GM13977 (cell line): ENCODE measurements at regions not wholly inside any gene's neighbourhood (a gene's known extent, or its start where the extent isn't known, plus 50 kb on each side); places are given as distances from the start of the nearest gene placed in this dataset.

Source experiments
- DNase-seq: peaks from one replicate; pipeline ENCODE4 v3.0.0; 2012; ENCODE audit warnings: low spot score
- CTCF ChIP-seq: IDR thresholded peaks from 2 replicates; pipeline ENCODE4 v1.5.1; 2012; ENCODE audit warnings: mild to moderate bottlenecking, control low read depth; ENCODE audit not compliant: insufficient read depth; ENCODE audit errors: extremely low read depth, missing control alignments
- in situ Hi-C: fragments of 300-500 bp; cut with MboI; formaldehyde crosslinking; loops from one replicate; pipeline ENCODE4 v1.12.0; 2022; ENCODE audit warnings: low sequenced_read_pairs, low pct_unique_long_range_greater_than_20kb, mixed read lengths, inconsistent platforms; ENCODE audit not compliant: unreplicated experiment

- no peak for TF ChIP-seq CTCF
- in situ Hi-C loops, result no loop called here
- DNase-seq, result no peak
These were observed 586.1 kb downstream of the GBA3 start for GRCh38 chr4:23278845-23279244.

DNA sequence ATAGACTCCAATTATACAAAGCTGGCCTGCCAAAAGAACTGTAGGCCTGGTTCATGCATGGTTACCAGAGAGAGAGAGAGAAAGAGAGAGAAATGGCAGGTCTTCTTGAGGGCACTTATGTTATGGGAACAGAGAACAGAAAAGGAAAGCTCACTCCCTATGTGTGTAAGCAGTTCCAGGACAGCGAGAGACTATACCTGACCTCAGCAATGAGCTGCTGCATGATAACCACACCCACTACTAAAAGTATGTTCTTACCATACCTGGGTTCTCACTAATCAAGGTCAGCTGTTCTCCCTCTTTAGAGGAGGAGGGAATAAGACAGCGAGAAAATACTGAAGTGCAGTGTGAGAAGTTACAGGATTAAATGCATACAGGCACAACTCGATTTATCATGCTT is 583.3 kb downstream of the GBA3 start:
- no peak for DNase-seq
- in situ Hi-C loops, result no loop called here
- no peak for TF ChIP-seq CTCF

DNA sequence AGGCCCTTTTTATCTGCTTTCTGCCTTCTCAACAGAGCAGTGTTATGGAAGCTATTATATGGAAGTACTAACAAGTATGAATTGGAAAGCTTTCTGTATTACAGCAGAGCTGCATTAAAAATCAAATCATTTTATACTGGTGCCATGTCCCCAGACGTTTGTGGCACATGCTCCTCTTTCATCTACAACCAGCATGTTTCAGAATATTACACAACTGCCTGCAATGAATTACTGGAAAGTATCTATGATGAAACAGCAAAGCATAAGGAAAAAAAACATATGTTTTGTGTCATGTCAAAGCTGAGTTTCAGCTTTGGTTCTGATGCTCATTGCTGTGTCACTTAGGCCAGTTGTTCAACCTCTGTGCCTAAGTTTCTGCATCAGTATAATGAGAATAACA is 576.8 kb downstream of the GBA3 start:
- in situ Hi-C loops, result no loop called here
- TF ChIP-seq CTCF, result no peak
- DNase-seq, result no peak

- in situ Hi-C loops, result no loop called here
- DNase-seq, result no peak
- no peak for TF ChIP-seq CTCF
These were observed 575.5 kb downstream of the GBA3 start for GRCh38 chr4:23268072-23268771.

GRCh38 chr4:23266401-23266800 is 573.7 kb downstream of the GBA3 start:
- in situ Hi-C loops, result no loop called here
- DNase-seq, result no peak
- no peak for TF ChIP-seq CTCF

DNA sequence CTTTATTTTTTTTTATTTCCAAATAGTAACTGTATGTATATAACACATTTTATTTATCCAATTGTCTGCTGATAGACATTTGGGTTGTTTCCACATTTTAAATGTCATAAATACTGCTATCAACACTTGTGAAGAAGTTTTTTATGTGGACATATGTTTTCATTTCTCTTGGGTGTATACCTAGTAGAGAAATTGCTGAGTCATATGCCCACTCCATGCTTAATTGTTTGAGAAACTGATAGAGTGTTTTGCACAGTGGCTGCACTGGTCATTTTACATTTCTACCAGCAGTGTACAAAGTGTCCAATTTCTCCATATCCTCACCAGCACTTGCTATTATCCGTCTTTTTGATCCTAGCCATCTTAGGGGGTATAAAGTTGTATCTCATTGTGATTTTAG is 567.8 kb downstream of the GBA3 start:
- no peak for TF ChIP-seq CTCF
- DNase-seq, result no peak
- in situ Hi-C loops, result no loop called here
